GM18867 (cell line): ENCODE measurements at regions not wholly inside any gene's neighbourhood (a gene's known extent, or its start where the extent isn't known, plus 50 kb on each side); places are given as distances from the start of the nearest gene placed in this dataset.
"Not testable (repeated sequence)": the region's sequence is repeated elsewhere in the genome, so short reads cannot be mapped to it uniquely, and the experiment has no call there.

Source experiments
- ATAC-seq: cut with Tn5 transposase; IDR thresholded peaks from one replicate; pipeline ENCODE4 v1.9.1; 2021; ENCODE audit warnings: mild to moderate bottlenecking, moderate library complexity; ENCODE audit not compliant: unreplicated experiment

GRCh38 chr5:85517386-85517785 lies 1100.4 kb upstream of the COX7C start:
- no peak for ATAC-seq

GRCh38 chr5:85533341-85534047 lies 1084.2 kb upstream of the COX7C start:
- no peak for ATAC-seq

- ATAC-seq = no peak
Observed at GRCh38 chr5:85538362-85538761, 1079.4 kb upstream of the COX7C start.

- no peak for ATAC-seq
Observed at GRCh38 chr5:85545129-85545528, 1072.6 kb upstream of the COX7C start.

GRCh38 chr5:85549229-85549628 lies 1068.5 kb upstream of the COX7C start:
- ATAC-seq = no peak

- ATAC-seq = no peak
Observed at GRCh38 chr5:85549836-85550599, 1067.7 kb upstream of the COX7C start.

GRCh38 chr5:85556464-85556863 lies 1061.3 kb upstream of the COX7C start:
- no peak for ATAC-seq

GRCh38 chr5:85576666-85577065 lies 1041.1 kb upstream of the COX7C start:
- ATAC-seq = no peak

- ATAC-seq = not testable (repeated sequence)
Observed at GRCh38 chr5:85587806-85588205, 1029.9 kb upstream of the COX7C start.

GRCh38 chr5:85588268-85588667 lies 1029.5 kb upstream of the COX7C start:
- ATAC-seq = not testable (repeated sequence)

- no peak for ATAC-seq
Observed at GRCh38 chr5:85590764-85591163, 1027.0 kb upstream of the COX7C start.

GRCh38 chr5:85591311-85591710 lies 1026.4 kb upstream of the COX7C start:
- no peak for ATAC-seq

- no peak for ATAC-seq
Observed at GRCh38 chr5:85602843-85603242, 1014.9 kb upstream of the COX7C start.

GRCh38 chr5:85604378-85604777 lies 1013.4 kb upstream of the COX7C start:
- ATAC-seq = no peak

GRCh38 chr5:85604786-85605185 lies 1013.0 kb upstream of the COX7C start:
- ATAC-seq = no peak

- ATAC-seq = no peak
Observed at GRCh38 chr5:85605381-85605780, 1012.4 kb upstream of the COX7C start.

- no peak for ATAC-seq
Observed at GRCh38 chr5:85614489-85614888, 1003.3 kb upstream of the COX7C start.

GRCh38 chr5:85621668-85622067 lies 996.1 kb upstream of the COX7C start:
- ATAC-seq = no peak

- ATAC-seq = no peak
Observed at GRCh38 chr5:85628153-85628552, 989.6 kb upstream of the COX7C start.

GRCh38 chr5:85638495-85639125 lies 979.1 kb upstream of the COX7C start:
- not testable (repeated sequence) for ATAC-seq

- ATAC-seq = no peak
Observed at GRCh38 chr5:85646036-85646435, 971.7 kb upstream of the COX7C start.

- no peak for ATAC-seq
Observed at GRCh38 chr5:85646641-85647040, 971.1 kb upstream of the COX7C start.
